Ascending aorta (tissue), 2 donors: ENCODE measurements at regions not wholly inside any gene's neighbourhood (a gene's known extent, or its start where the extent isn't known, plus 50 kb on each side); places are given as distances from the start of the nearest gene placed in this dataset.

Source experiments
- DNase-seq, 2 donors: peaks; one replicate each; pipeline ENCODE4 v3.0.0-alpha.2; 2019; ENCODE audit warnings: low spot score in 2 of 2
- H3K27ac ChIP-seq, 2 donors: fragments of 200-600 bp; sonication (generic); one replicate each; pipeline ENCODE4 v1.5.1; 2016 to 2017; ENCODE audit warnings: mild to moderate bottlenecking in 1 of 2
- H3K27me3 ChIP-seq: fragments of 200-600 bp; sonication (generic); one replicate; pipeline ENCODE4 v1.5.1; 2017
- H3K36me3 ChIP-seq, 2 donors: fragments of 200-600 bp; sonication (generic); one replicate each; pipeline ENCODE4 v1.5.1; 2016
- H3K4me1 ChIP-seq, 2 donors: fragments of 200-600 bp; sonication (generic); one replicate each; pipeline ENCODE4 v1.5.1; 2016 to 2017; ENCODE audit warnings: mild to moderate bottlenecking in 1 of 2
- H3K4me3 ChIP-seq, 2 donors: fragments of 200-600 bp; sonication (generic); one replicate each; pipeline ENCODE4 v1.5.1; 2016 to 2017; ENCODE audit warnings: mild to moderate bottlenecking in 1 of 2
- H3K9me3 ChIP-seq, 2 donors: fragments of 200-600 bp; sonication (generic); one replicate each; pipeline ENCODE4 v1.5.1; 2016
- CTCF ChIP-seq, 3 experiments: fragments of 200-600 bp in 2 of 3; fragments of 450-650 bp in 1 of 3; sonication (generic) in 2 of 3; IDR thresholded peaks; one replicate each; pipeline ENCODE4 v1.5.1; 2016 to 2019; ENCODE audit warnings: antibody characterized with exemption in 3 of 3, mild to moderate bottlenecking in 1 of 3, moderate library complexity in 1 of 3
- intact Hi-C: fragments of 100-400 bp; cut with DNase I; formaldehyde crosslinking; loops from one replicate; pipeline ENCODE4 v1.15.1; 2023

- Histone ChIP-seq H3K4me1 (no peaks in the 10 kb centered on the region), H3K4me3 (no peak overlapping the region), H3K27ac (no peak overlapping the region), H3K27me3 (no peaks in the 10 kb centered on the region), H3K9me3 (no peaks in the 10 kb centered on the region), H3K36me3 (no peaks in the 10 kb centered on the region)
- DNase-seq, result no peak
- intact Hi-C loops, result no loop called here
- no peak for TF ChIP-seq CTCF (IDR thresholded peaks at IDR 0.05)
Observed at GRCh38 chr5:62001640-62002039, 304.4 kb upstream of the KIF2A start.

- intact Hi-C loops, result no loop called here
- H3K27me3 ChIP-seq, result no peaks in the 10 kb centered on the region
- no peak for TF ChIP-seq CTCF (IDR thresholded peaks at IDR 0.05)
- H3K4me1 ChIP-seq, result no peaks in the 10 kb centered on the region
- no peak overlapping the region for H3K4me3 ChIP-seq
- no peak for DNase-seq
- H3K36me3 ChIP-seq, result no peaks in the 10 kb centered on the region
- no peak overlapping the region for H3K27ac ChIP-seq
- no peaks in the 10 kb centered on the region for H3K9me3 ChIP-seq
Observed at GRCh38 chr5:62002436-62002835, 303.6 kb upstream of the KIF2A start.

GRCh38 chr5:62005551-62005950 lies 300.5 kb upstream of the KIF2A start:
- intact Hi-C loops, result no loop called here
- Histone ChIP-seq H3K27ac (no peak overlapping the region), H3K36me3 (no peaks in the 10 kb centered on the region), H3K4me1 (no peaks in the 10 kb centered on the region), H3K27me3 (no peaks in the 10 kb centered on the region), H3K4me3 (no peak overlapping the region), H3K9me3 (no peaks in the 10 kb centered on the region)
- no peak for TF ChIP-seq CTCF (IDR thresholded peaks at IDR 0.05)
- no peak for DNase-seq

GRCh38 chr5:62007457-62007856 lies 298.5 kb upstream of the KIF2A start:
- no peak for DNase-seq
- intact Hi-C loops, result no loop called here

DNA sequence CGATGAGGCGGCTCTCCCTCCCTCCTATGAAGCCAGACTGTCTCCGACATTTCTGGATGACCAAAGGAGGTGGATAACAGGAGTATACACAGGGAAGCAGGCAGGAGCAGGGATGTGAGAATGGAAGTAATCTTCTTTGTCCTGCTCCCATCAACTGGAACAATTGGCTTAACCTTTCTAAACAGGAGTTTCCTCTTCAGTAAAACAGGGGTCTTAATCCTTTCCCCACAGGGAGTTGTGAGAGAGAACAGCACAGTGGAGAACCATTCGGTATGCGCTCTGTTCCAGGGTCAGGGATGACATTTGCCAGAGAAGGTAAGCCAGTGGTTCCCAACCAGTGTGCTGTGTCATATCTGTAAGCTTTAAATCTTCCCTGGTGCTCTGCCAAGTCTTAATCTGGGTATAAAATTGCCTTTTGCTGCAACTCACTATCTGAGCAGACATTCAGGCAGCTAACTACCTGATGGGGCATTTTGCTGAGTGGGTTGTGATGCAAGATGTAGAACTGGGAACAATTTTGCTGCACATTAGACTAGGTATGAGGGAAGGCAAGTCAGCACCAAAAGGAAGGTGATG lies 294.8 kb upstream of the KIF2A start:
- TF ChIP-seq CTCF (IDR thresholded peaks at IDR 0.05), result no peak
- no peak for DNase-seq

More at GRCh38 chr5:62007457-62007856, 298.5 kb upstream of the KIF2A start:
- Histone ChIP-seq H3K27ac (no peak overlapping the region), H3K4me1 (no peaks in the 10 kb centered on the region), H3K9me3 (no peaks in the 10 kb centered on the region), H3K4me3 (no peak overlapping the region), H3K36me3 (no peaks in the 10 kb centered on the region), H3K27me3 (no peaks in the 10 kb centered on the region)
- no peak for TF ChIP-seq CTCF (IDR thresholded peaks at IDR 0.05)

DNA sequence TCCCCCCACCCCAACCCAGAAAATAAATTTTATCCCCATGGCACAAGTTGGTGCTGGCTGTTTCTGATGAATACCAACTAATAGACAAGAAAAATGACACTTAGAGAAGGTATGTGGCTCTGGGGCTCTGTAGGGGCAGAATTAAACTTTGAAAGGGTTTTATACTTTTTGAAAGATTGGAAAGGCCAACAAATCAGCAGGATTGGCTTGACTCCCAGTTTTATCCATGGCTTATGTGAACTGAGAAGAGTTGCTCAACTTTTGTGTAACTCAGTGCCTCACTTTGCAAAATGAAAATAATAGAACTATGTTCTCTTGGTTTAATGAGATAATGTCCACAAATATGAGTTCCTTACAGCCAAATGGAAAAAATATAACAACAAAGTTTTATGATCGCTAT lies 288.9 kb upstream of the KIF2A start:
- intact Hi-C loops, result no loop called here
- no peak for DNase-seq
- no peaks in the 10 kb centered on the region for H3K36me3 ChIP-seq
- no peak for TF ChIP-seq CTCF (IDR thresholded peaks at IDR 0.05)
- H3K27me3 ChIP-seq, result no peaks in the 10 kb centered on the region
- no peaks in the 10 kb centered on the region for H3K9me3 ChIP-seq
- H3K4me1 ChIP-seq, result no peaks in the 10 kb centered on the region
- H3K27ac ChIP-seq, result no peak overlapping the region
- no peak overlapping the region for H3K4me3 ChIP-seq

More for the DNA sequence above, 294.8 kb upstream of the KIF2A start:
- H3K9me3 ChIP-seq, result no peaks in the 10 kb centered on the region
- H3K4me1 ChIP-seq, result no peaks in the 10 kb centered on the region
- H3K4me3 ChIP-seq, result no peak overlapping the region
- intact Hi-C loops, result no loop called here
- no peaks in the 10 kb centered on the region for H3K27me3 ChIP-seq
- H3K36me3 ChIP-seq, result no peaks in the 10 kb centered on the region
- no peak overlapping the region for H3K27ac ChIP-seq
